HG03565 (cell line): ENCODE measurements at regions not wholly inside any gene's neighbourhood (a gene's known extent, or its start where the extent isn't known, plus 50 kb on each side); places are given as distances from the start of the nearest gene placed in this dataset.
"Not testable (repeated sequence)": the region's sequence is repeated elsewhere in the genome, so short reads cannot be mapped to it uniquely, and the experiment has no call there.

ENCODE experiments used
- ATAC-seq: cut with Tn5 transposase; IDR thresholded peaks from one replicate; pipeline ENCODE4 v1.9.1; 2021; ENCODE audit warnings: mild to moderate bottlenecking, moderate library complexity; ENCODE audit not compliant: unreplicated experiment

DNA sequence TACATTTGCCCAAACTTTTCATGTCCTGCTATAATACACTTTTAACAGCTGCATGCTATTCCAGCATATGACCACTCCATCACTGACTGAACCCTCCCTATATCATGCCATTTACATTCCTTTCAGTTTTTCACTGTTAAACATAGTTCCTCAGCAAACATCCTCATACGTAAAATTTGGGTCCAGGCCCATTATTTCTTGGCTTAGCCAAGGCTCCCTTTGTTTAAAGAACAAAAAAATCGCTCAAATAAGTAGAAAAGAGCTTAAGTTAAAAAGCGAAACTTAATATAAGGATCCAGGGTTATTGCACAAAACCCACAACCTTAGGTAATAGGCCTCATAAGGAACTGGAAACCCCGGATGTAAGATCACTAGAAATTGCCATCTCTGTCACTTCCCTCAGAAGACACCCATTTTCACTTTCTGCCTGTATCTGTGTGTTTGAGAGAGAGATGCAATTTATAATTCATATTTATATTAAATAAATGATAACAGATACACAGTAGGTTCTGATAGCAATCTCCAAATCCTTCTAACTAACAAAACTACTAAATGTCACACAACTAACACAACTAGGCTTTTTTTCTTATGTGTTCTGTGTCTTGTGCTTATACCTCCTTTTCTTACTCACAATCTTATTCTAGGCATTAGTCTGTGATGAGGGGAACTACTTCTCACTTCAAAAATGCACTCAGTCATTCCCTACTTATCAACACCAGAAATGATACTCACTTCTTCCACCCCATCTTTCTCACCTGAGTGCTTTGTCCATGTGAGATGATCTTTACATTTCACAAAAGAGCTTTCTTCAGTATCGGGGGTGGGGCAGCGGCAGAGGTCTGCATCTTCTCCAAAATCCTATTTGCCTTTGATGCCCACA lies 59.9 kb upstream of the FAM241A start:
- ATAC-seq: peak; percentile 60

GRCh38 chr4:112086036-112086434 lies 59.2 kb upstream of the FAM241A start:
- ATAC-seq: no peak

- ATAC-seq: not testable (repeated sequence)
Measured at GRCh38 chr4:112086661-112087060, 58.6 kb upstream of the FAM241A start.

DNA sequence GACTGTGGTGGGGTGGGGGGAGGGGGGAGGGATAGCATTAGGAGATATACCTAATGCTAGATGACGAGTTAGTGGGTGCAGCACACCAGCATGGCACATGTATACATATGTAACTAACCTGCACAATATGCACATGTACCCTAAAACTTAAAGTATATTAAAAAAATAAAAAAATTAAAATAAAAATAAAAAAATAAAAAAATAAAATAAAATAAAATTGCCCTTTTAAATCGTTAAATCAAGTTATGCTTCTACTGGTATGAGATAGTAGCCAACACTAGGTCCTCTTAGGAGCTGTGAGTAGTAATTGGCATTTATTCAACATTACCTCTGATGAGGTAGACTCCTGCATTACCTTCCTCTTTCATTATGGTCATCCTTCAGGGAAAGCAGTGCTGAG lies 52.9 kb upstream of the FAM241A start:
- not testable (repeated sequence) for ATAC-seq

DNA sequence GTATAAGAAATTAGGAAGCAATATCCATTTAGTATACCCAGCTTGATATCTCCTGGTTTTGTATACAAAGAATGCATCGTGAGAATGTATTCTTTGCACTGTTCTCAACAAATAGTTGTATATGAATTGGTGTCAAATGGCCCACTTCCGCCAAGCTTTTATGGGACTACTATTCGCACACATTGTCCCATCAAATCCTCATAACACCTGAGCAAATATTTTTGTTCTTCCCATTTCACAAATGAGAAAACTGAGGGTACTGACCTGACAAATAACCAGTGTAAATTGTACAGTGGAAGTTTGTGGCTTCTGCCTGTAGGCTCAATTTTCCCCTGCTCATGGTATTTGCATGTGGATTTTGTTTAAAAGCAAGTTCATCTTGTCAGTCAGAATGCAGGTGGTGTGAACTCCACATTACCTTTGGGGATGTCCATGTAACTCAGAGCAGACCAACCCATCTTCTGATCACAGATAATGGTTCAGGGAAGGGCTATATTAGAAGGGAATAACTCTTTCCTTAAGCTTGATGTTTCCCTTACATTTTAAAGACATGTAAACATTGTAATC lies 51.5 kb upstream of the FAM241A start:
- ATAC-seq: no peak

- ATAC-seq: no peak
Measured at GRCh38 chr4:112094330-112094729, 50.9 kb upstream of the FAM241A start.
